Neutrophil (primary cell): ENCODE measurements at regions not wholly inside any gene's neighbourhood (a gene's known extent, or its start where the extent isn't known, plus 50 kb on each side); places are given as distances from the start of the nearest gene placed in this dataset.
"Not testable (repeated sequence)": the region's sequence is repeated elsewhere in the genome, so short reads cannot be mapped to it uniquely, and the experiment has no call there.

ENCODE experiments used
- H3K27ac ChIP-seq: fragments of 200-600 bp; sonication (generic); 2 replicates; pipeline ENCODE4 v1.5.1; 2016; ENCODE audit warnings: mild to moderate bottlenecking, moderate library complexity
- H3K27me3 ChIP-seq: fragments of 200-600 bp; sonication (generic); 2 replicates; pipeline ENCODE4 v1.6.0; 2016; ENCODE audit warnings: mild to moderate bottlenecking
- H3K36me3 ChIP-seq: fragments of 200-600 bp; sonication (generic); 2 replicates; pipeline ENCODE4 v1.5.1; 2017
- H3K4me1 ChIP-seq, 2 experiments: fragments of 200-600 bp in 1 of 2; sonication (generic) in 1 of 2; 1 replicate in 1 of 2; 2 replicates in 1 of 2; pipeline versions ENCODE4 v1.5.1 to v1.6.1; 2013 to 2016; ENCODE audit warnings: low read depth in 1 of 2, low read length in 1 of 2, mild to moderate bottlenecking in 1 of 2, moderate library complexity in 1 of 2; ENCODE audit not compliant: control insufficient read depth in 1 of 2, insufficient read depth in 1 of 2
- H3K4me3 ChIP-seq, 2 experiments: fragments of 200-600 bp in 1 of 2; sonication (generic) in 1 of 2; 1 replicate in 1 of 2; 2 replicates in 1 of 2; pipeline ENCODE4 v1.5.1; 2013 to 2016; ENCODE audit warnings: low read depth in 1 of 2, low read length in 1 of 2, mild to moderate bottlenecking in 1 of 2, moderate library complexity in 1 of 2
- H3K9me3 ChIP-seq: fragments of 200-600 bp; sonication (generic); 2 replicates; pipeline ENCODE4 v1.5.1; 2016
- CTCF ChIP-seq: fragments of 200-600 bp; sonication (generic); IDR thresholded peaks from 2 replicates; pipeline ENCODE4 v1.5.1; 2016; ENCODE audit warnings: antibody characterized with exemption

GRCh38 chr6:112967974-112968373, 620.8 kb downstream of the RFPL4B start:
- no peaks in the 10 kb centered on the region for H3K4me1 ChIP-seq
- no peak for TF ChIP-seq CTCF

GRCh38 chr6:112971651-112972050, 624.5 kb downstream of the RFPL4B start:
- H3K36me3 ChIP-seq = no peaks in the 10 kb centered on the region
- no peaks in the 10 kb centered on the region for H3K9me3 ChIP-seq
- TF ChIP-seq CTCF = no peak
- H3K4me3 ChIP-seq = no peak overlapping the region
- no peaks in the 10 kb centered on the region for H3K4me1 ChIP-seq
- no peaks in the 10 kb centered on the region for H3K27me3 ChIP-seq
- H3K27ac ChIP-seq = no peak overlapping the region

More at GRCh38 chr6:112967974-112968373, 620.8 kb downstream of the RFPL4B start:
- H3K27ac ChIP-seq = no peak overlapping the region
- H3K4me3 ChIP-seq = no peak overlapping the region
- no peaks in the 10 kb centered on the region for H3K36me3 ChIP-seq
- no peaks in the 10 kb centered on the region for H3K27me3 ChIP-seq
- H3K9me3 ChIP-seq = no peaks in the 10 kb centered on the region

- H3K27me3 ChIP-seq, H3K4me3 ChIP-seq, H3K4me1 ChIP-seq, H3K27ac ChIP-seq, H3K9me3 ChIP-seq, H3K36me3 ChIP-seq: not testable (repeated sequence)
These were observed 627.8 kb downstream of the RFPL4B start for GRCh38 chr6:112974931-112975330.

GRCh38 chr6:112976579-112976978, 629.4 kb downstream of the RFPL4B start:
- H3K27me3 ChIP-seq, H3K36me3 ChIP-seq, H3K9me3 ChIP-seq, H3K4me3 ChIP-seq, H3K27ac ChIP-seq, H3K4me1 ChIP-seq: not testable (repeated sequence)

GRCh38 chr6:112979830-112980229, 632.7 kb downstream of the RFPL4B start:
- Histone ChIP-seq H3K27ac (no peak overlapping the region), H3K36me3 (no peaks in the 10 kb centered on the region), H3K4me3 (no peak overlapping the region), H3K27me3 (no peaks in the 10 kb centered on the region), H3K9me3 (no peaks in the 10 kb centered on the region), H3K4me1 (no peaks in the 10 kb centered on the region)
- no peak for TF ChIP-seq CTCF

- Histone ChIP-seq H3K4me1 (no peaks in the 10 kb centered on the region), H3K9me3 (no peaks in the 10 kb centered on the region), H3K27me3 (no peaks in the 10 kb centered on the region), H3K36me3 (no peaks in the 10 kb centered on the region), H3K4me3 (no peak overlapping the region), H3K27ac (no peak overlapping the region)
- no peak for TF ChIP-seq CTCF
These were observed 633.5 kb downstream of the RFPL4B start for GRCh38 chr6:112980676-112981075.

GRCh38 chr6:112983713-112984261, 636.7 kb downstream of the RFPL4B start:
- Histone ChIP-seq H3K36me3 (no peaks in the 10 kb centered on the region), H3K4me1 (no peaks in the 10 kb centered on the region), H3K9me3 (no peaks in the 10 kb centered on the region), H3K4me3 (no peak overlapping the region), H3K27ac (no peak overlapping the region), H3K27me3 (no peaks in the 10 kb centered on the region)
- TF ChIP-seq CTCF = no peak
